ENCODE measurements at regions not wholly inside any gene's neighbourhood (a gene's known extent, or its start where the extent isn't known, plus 50 kb on each side); places are given as distances from the start of the nearest gene placed in this dataset.
"Not testable (repeated sequence)": the region's sequence is repeated elsewhere in the genome, so short reads cannot be mapped to it uniquely, and the experiment has no call there.

- TF ChIP-seq CTCF (IDR thresholded peaks at IDR 0.05; ENCODE audit: unreplicated experiment), result no peak
- Mint-ChIP-seq H3K4me3 (ENCODE audit: unreplicated experiment) (no peak overlapping the region), H3K4me1 (ENCODE audit: insufficient read depth, unreplicated experiment) (no peaks in the 10 kb centered on the region), H3K27me3 (ENCODE audit: insufficient read depth, unreplicated experiment) (no peaks in the 10 kb centered on the region), H3K9me3 (ENCODE audit: unreplicated experiment) (no peaks in the 10 kb centered on the region), H3K27ac (ENCODE audit: low read depth, unreplicated experiment) (no peak overlapping the region), H3K36me3 (ENCODE audit: insufficient read depth, unreplicated experiment) (no peaks in the 10 kb centered on the region)
- POLR2A ChIA-PET, result no interaction called here
- BruUV-seq (replicated peaks), result no TSS peak
- DNase-seq (ENCODE audit: unreplicated experiment), result no peak
- CTCF ChIA-PET, result no interaction called here
- intact Hi-C loops (cut with micrococcal nuclease), result no loop called here
Observed at GRCh38 chr3:20442846-20443245, 256.8 kb upstream of the SGO1 start.

GRCh38 chr3:20427268-20427667 is 241.3 kb upstream of the SGO1 start:
- intact Hi-C loops (cut with micrococcal nuclease); H3K4me3 Mint-ChIP-seq (ENCODE audit: unreplicated experiment); CTCF ChIA-PET; H3K27me3 Mint-ChIP-seq (ENCODE audit: insufficient read depth, unreplicated experiment); H3K27ac Mint-ChIP-seq (ENCODE audit: low read depth, unreplicated experiment); DNase-seq (ENCODE audit: unreplicated experiment); BruUV-seq (replicated peaks); H3K4me1 Mint-ChIP-seq (ENCODE audit: insufficient read depth, unreplicated experiment); POLR2A ChIA-PET; H3K36me3 Mint-ChIP-seq (ENCODE audit: insufficient read depth, unreplicated experiment): not testable (repeated sequence)
- H3K9me3 Mint-ChIP-seq (ENCODE audit: unreplicated experiment), result peaks cover 16% of the 10 kb centered on the region

- Mint-ChIP-seq H3K4me3 (ENCODE audit: unreplicated experiment) (no peak overlapping the region), H3K27me3 (ENCODE audit: insufficient read depth, unreplicated experiment) (no peaks in the 10 kb centered on the region), H3K9me3 (ENCODE audit: unreplicated experiment) (peaks cover 6% of the 10 kb centered on the region), H3K4me1 (ENCODE audit: insufficient read depth, unreplicated experiment) (no peaks in the 10 kb centered on the region), H3K36me3 (ENCODE audit: insufficient read depth, unreplicated experiment) (no peaks in the 10 kb centered on the region), H3K27ac (ENCODE audit: low read depth, unreplicated experiment) (no peak overlapping the region)
- intact Hi-C loops (cut with micrococcal nuclease), result no loop called here
- no TSS peak for BruUV-seq (replicated peaks)
- CTCF ChIA-PET, result no interaction called here
- no peak for DNase-seq (ENCODE audit: unreplicated experiment)
- no peak for TF ChIP-seq CTCF (IDR thresholded peaks at IDR 0.05; ENCODE audit: unreplicated experiment)
- POLR2A ChIA-PET, result no interaction called here
Observed at GRCh38 chr3:20425138-20425537, 239.1 kb upstream of the SGO1 start.

- H3K4me1 Mint-ChIP-seq (ENCODE audit: insufficient read depth, unreplicated experiment), result no peaks in the 10 kb centered on the region
- CTCF ChIA-PET, result interaction anchor here (1.5 kb wide), 1 partner anchor 10 kb away, joined by 4 read pairs; no protein-coding TSS in a partner anchor
- no TSS peak for BruUV-seq (replicated peaks)
- H3K4me3 Mint-ChIP-seq (ENCODE audit: unreplicated experiment), result no peak overlapping the region
- H3K27ac Mint-ChIP-seq (ENCODE audit: low read depth, unreplicated experiment), result no peak overlapping the region
- POLR2A ChIA-PET, result no interaction called here
- DNase-seq (ENCODE audit: unreplicated experiment), result no peak
- intact Hi-C loops (cut with micrococcal nuclease), result no loop called here
- no peaks in the 10 kb centered on the region for H3K27me3 Mint-ChIP-seq (ENCODE audit: insufficient read depth, unreplicated experiment)
- no peaks in the 10 kb centered on the region for H3K36me3 Mint-ChIP-seq (ENCODE audit: insufficient read depth, unreplicated experiment)
- TF ChIP-seq CTCF (IDR thresholded peaks at IDR 0.05; ENCODE audit: unreplicated experiment), result no peak
- no peaks in the 10 kb centered on the region for H3K9me3 Mint-ChIP-seq (ENCODE audit: unreplicated experiment)
Observed at GRCh38 chr3:20424086-20424485, 238.1 kb upstream of the SGO1 start.

- BruUV-seq (replicated peaks), result no TSS peak
- no peaks in the 10 kb centered on the region for H3K36me3 Mint-ChIP-seq (ENCODE audit: insufficient read depth, unreplicated experiment)
- H3K27ac Mint-ChIP-seq (ENCODE audit: low read depth, unreplicated experiment), result no peak overlapping the region
- TF ChIP-seq CTCF (IDR thresholded peaks at IDR 0.05; ENCODE audit: unreplicated experiment), result no peak
- H3K4me3 Mint-ChIP-seq (ENCODE audit: unreplicated experiment), result no peak overlapping the region
- H3K27me3 Mint-ChIP-seq (ENCODE audit: insufficient read depth, unreplicated experiment), result no peaks in the 10 kb centered on the region
- POLR2A ChIA-PET, result no interaction called here
- no peaks in the 10 kb centered on the region for H3K4me1 Mint-ChIP-seq (ENCODE audit: insufficient read depth, unreplicated experiment)
- CTCF ChIA-PET, result interaction anchor here (1.4 kb wide), 1 partner anchor 28 kb away, joined by 3 read pairs; no protein-coding TSS in a partner anchor
- no peaks in the 10 kb centered on the region for H3K9me3 Mint-ChIP-seq (ENCODE audit: unreplicated experiment)
- intact Hi-C loops (cut with micrococcal nuclease), result no loop called here
- DNase-seq (ENCODE audit: unreplicated experiment), result no peak
Observed at GRCh38 chr3:20422391-20422790, 236.4 kb upstream of the SGO1 start.
